ENCODE measurements at regions not wholly inside any gene's neighbourhood (a gene's known extent, or its start where the extent isn't known, plus 50 kb on each side); places are given as distances from the start of the nearest gene placed in this dataset.

GRCh38 chr11:19594326-19594725 lies 118.3 kb upstream of the NAV2 start:
- no peak for DNase-seq

- DNase-seq, result no peak
These were observed 119.8 kb upstream of the NAV2 start for GRCh38 chr11:19592842-19593241.

GRCh38 chr11:19589567-19590260 lies 122.9 kb upstream of the NAV2 start:
- no peak for DNase-seq

GRCh38 chr11:19587979-19588378 lies 124.7 kb upstream of the NAV2 start:
- DNase-seq, result no peak

- no peak for DNase-seq
These were observed 132.0 kb upstream of the NAV2 start for GRCh38 chr11:19580646-19581045.

DNA sequence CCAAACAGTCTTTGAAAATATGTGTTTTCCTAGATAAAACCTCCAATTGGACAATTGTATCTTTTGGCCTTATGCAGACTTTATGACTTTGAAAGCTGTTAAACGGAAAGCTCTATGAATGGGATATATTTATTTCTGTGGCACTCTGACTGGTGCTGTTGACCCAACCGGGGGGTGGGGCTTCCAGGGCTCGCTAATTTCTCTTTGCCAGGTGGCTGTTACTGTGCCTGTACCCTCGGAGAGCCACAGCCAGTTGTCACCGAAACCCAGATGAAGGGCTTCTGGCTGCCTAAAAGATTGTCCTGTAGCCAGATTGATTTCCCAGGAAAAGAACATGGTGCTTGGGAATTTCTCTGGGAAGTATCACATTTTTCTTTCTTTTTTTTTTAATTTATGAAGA lies 132.7 kb upstream of the NAV2 start:
- no peak for DNase-seq

- no peak for DNase-seq
These were observed 133.8 kb upstream of the NAV2 start for GRCh38 chr11:19578871-19579270.

- no peak for DNase-seq
These were observed 134.5 kb upstream of the NAV2 start for GRCh38 chr11:19577976-19578619.

DNA sequence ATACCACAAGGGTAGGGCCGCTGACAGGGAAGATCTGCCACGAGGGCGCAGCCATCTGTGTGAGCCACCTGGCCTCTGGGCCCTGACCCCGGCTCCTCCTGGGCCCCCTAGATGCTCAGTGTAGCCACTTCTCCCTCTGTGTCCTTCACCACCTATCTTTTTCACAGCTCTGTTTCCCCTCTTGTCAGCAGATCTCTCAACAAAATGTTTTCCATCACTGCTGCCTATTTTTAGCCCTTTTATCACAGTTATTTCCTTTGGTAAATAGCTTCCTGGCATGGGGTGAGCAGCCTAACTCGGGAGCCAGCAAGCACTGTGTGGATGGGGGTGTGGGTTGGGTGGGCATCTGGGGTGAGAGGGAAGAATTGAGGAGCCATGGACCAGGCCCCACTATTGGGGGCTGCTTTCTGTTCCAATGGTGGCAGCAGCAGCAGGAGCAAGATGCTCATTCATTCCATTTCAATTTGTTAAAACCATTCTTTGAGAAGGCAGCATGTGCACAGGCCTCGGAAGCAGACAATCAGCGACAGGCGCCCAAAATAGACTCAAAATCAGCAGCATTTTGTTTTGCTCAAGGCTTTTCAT lies 135.2 kb upstream of the NAV2 start:
- no peak for DNase-seq

DNA sequence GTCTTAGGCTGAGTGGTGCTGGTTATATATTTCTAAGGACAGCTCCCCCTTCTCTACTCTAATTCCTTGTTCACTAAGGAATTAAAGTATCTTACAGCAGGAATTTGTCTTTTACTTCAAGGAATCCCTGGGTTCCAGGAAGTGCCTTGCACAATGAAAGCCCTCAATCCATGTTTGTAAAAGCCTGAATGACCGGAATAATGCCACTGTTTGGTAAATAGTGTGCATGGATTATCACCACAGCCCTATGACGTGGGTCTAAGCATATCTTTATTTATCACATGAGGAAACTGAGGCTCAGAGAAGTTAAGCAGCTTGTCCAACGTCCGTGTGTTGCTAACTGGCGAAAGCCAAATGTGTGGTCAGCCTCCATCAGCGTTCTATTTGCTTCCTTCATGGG lies 135.7 kb upstream of the NAV2 start:
- DNase-seq, result no peak

- DNase-seq, result no peak
These were observed 136.6 kb upstream of the NAV2 start for GRCh38 chr11:19576054-19576453.

- DNase-seq, result no peak
These were observed 137.7 kb upstream of the NAV2 start for GRCh38 chr11:19574916-19575315.

- DNase-seq, result no peak
These were observed 139.0 kb upstream of the NAV2 start for GRCh38 chr11:19573666-19574065.

- DNase-seq, result no peak
These were observed 140.7 kb upstream of the NAV2 start for GRCh38 chr11:19571906-19572305.

- DNase-seq, result no peak
These were observed 141.7 kb upstream of the NAV2 start for GRCh38 chr11:19570889-19571288.

GRCh38 chr11:19567996-19568395 lies 144.6 kb upstream of the NAV2 start:
- DNase-seq, result no peak

DNA sequence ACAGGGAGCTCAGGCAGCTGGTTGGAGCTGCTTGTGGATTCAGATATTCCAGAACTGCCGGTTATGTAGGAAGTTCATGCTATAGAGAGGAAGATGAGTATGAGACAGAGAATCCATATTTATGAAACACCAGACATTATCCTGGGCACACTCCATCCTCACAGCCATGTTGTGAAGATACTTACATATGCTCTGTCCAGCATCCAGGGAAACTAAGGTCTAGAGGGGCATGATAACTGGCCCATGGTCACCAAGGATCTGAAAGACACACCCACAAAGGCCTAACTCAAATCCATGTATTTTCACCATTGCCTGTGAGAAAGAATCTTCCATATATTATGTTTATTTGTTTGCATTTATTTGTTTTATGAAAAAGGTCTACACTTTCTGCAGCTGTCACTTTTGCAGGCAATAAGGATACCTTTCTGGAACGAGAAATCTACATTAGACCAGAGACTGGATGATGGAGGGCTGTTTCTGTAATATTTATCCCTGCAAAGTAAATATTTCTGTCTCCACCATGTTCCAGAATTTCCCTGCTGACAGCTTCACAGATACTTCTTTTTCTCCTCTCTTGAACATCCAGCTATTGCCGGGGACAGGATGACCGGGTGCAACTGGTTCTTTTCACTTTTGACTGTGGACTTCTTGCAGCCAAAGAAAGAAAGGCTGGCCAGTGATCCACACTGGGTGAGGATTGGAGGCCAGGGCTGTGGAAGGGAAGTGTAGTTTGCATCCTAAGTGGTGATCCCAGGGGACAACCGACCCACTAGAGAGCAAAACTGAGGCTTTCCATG lies 145.9 kb upstream of the NAV2 start:
- no peak for DNase-seq

- no peak for DNase-seq
These were observed 147.0 kb upstream of the NAV2 start for GRCh38 chr11:19565639-19566038.

DNA sequence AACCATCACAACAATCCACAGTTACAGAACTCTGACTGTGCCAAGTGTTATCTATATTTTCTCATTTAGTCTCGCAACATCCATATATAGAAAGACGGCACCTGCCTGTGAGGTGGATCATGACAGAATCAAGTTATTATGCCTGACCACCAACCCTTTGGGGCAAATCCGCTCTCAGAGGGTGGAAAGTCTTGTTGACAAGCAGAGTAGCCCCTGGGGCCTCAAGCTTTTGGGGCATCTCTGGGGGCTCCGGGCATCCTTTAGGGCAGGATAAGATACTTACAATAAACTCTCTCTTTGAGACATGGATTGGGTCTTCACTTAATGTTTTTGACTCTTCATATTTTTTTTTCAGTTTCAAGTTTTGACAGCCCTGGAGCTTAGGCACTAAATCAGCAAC lies 150.5 kb upstream of the NAV2 start:
- DNase-seq, result no peak

GRCh38 chr11:19561011-19561410 lies 151.6 kb upstream of the NAV2 start:
- DNase-seq, result no peak

GRCh38 chr11:19560156-19560555 lies 152.5 kb upstream of the NAV2 start:
- DNase-seq, result no peak

GRCh38 chr11:19559746-19560145 lies 152.9 kb upstream of the NAV2 start:
- DNase-seq, result no peak

- no peak for DNase-seq
These were observed 154.2 kb upstream of the NAV2 start for GRCh38 chr11:19558189-19558986.

Data from DMS 273 treated with DMSO at 0.1 percent for 48 hours (cell line).